GM19025 (cell line): ENCODE measurements at regions not wholly inside any gene's neighbourhood (a gene's known extent, or its start where the extent isn't known, plus 50 kb on each side); places are given as distances from the start of the nearest gene placed in this dataset.

Experiments used
- ATAC-seq: cut with Tn5 transposase; IDR thresholded peaks from one replicate; pipeline ENCODE4 v1.9.1; 2021; ENCODE audit warnings: mild to moderate bottlenecking, low read depth, moderate library complexity; ENCODE audit not compliant: unreplicated experiment

GRCh38 chr1:165036403-165036802 lies 320.1 kb downstream of the LMX1A start:
- no peak for ATAC-seq

GRCh38 chr1:165034136-165034809 lies 322.2 kb downstream of the LMX1A start:
- ATAC-seq: no peak

- no peak for ATAC-seq
Measured at GRCh38 chr1:165031001-165031400, 325.5 kb downstream of the LMX1A start.

- no peak for ATAC-seq
Measured at GRCh38 chr1:165025805-165026204, 330.7 kb downstream of the LMX1A start.

GRCh38 chr1:165014753-165015152 lies 341.8 kb downstream of the LMX1A start:
- ATAC-seq: no peak

GRCh38 chr1:165011991-165012531 lies 344.5 kb downstream of the LMX1A start:
- ATAC-seq: no peak

- ATAC-seq: no peak
Measured at GRCh38 chr1:165011186-165011585, 345.3 kb downstream of the LMX1A start.

GRCh38 chr1:165010418-165011070 lies 346.0 kb downstream of the LMX1A start:
- no peak for ATAC-seq

- no peak for ATAC-seq
Measured at GRCh38 chr1:165006831-165007230, 349.7 kb downstream of the LMX1A start.

GRCh38 chr1:164999146-164999545 lies 357.4 kb downstream of the LMX1A start:
- ATAC-seq: no peak

GRCh38 chr1:164991763-164992314 lies 364.7 kb downstream of the LMX1A start:
- ATAC-seq: no peak

GRCh38 chr1:164983023-164983650 lies 373.4 kb downstream of the LMX1A start:
- no peak for ATAC-seq

GRCh38 chr1:164982545-164982944 lies 374.0 kb downstream of the LMX1A start:
- ATAC-seq: no peak

GRCh38 chr1:164977561-164977960 lies 379.0 kb downstream of the LMX1A start:
- no peak for ATAC-seq

GRCh38 chr1:164971921-164972415 lies 384.5 kb downstream of the LMX1A start:
- no peak for ATAC-seq

GRCh38 chr1:164971391-164971790 lies 385.1 kb downstream of the LMX1A start:
- no peak for ATAC-seq

- ATAC-seq: no peak
Measured at GRCh38 chr1:164969253-164969652, 387.3 kb downstream of the LMX1A start.

GRCh38 chr1:164967300-164967699 lies 389.2 kb downstream of the LMX1A start:
- no peak for ATAC-seq

GRCh38 chr1:164961715-164962114 lies 394.8 kb downstream of the LMX1A start:
- no peak for ATAC-seq

- no peak for ATAC-seq
Measured at GRCh38 chr1:164958982-164959768, 397.3 kb downstream of the LMX1A start.
